ENCODE measurements at regions not wholly inside any gene's neighbourhood (a gene's known extent, or its start where the extent isn't known, plus 50 kb on each side); places are given as distances from the start of the nearest gene placed in this dataset.

- TF ChIP-seq CTCF (IDR thresholded peaks at IDR 0.05): no peak
- TF ChIP-seq POLR2AphosphoS5 (IDR thresholded peaks at IDR 0.05; ENCODE audit: low read depth, low read length): no peak
- no peak for TF ChIP-seq REST (IDR thresholded peaks at IDR 0.05; ENCODE audit: insufficient read depth in 1 of 2, low read depth in 2 of 2, low read length in 1 of 2)
- no peak for TF ChIP-seq SIN3A (IDR thresholded peaks at IDR 0.05; ENCODE audit: borderline replicate concordance, insufficient read depth, low read depth, low read length)
- no peak for TF ChIP-seq TCF7L2 (IDR thresholded peaks at IDR 0.05; ENCODE audit: low read depth, low read length)
Observed at GRCh38 chr10:107215681-107216080, 51.2 kb upstream of the SORCS1 start.

Measured in Panc1 (cell line).